ENCODE measurements at regions not wholly inside any gene's neighbourhood (a gene's known extent, or its start where the extent isn't known, plus 50 kb on each side); places are given as distances from the start of the nearest gene placed in this dataset.

GRCh38 chr2:104045071-104045470, 808.8 kb upstream of the POU3F3 start:
- no peak for DNase-seq (ENCODE audit: low spot score)

DNA sequence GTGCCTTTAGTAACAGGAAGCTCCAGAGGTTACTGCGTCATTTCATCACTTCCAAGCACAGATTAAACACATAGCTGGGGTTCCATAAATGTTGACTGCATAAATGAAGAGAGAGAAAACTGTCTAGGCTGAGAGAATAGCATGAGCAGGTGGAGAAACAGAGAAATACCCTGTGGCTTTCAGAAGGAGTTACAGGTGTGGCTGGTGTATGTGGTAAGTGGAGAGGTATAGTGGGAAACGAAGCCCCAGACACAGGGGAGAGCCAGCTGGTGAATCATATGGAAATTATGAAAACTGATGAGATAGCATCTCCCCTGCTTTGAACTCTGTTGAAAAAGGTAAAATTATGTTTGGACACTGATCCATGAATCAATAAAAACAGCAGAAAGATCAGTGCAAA, 807.4 kb upstream of the POU3F3 start:
- no peak for DNase-seq (ENCODE audit: low spot score)

GRCh38 chr2:104047516-104047915, 806.4 kb upstream of the POU3F3 start:
- no peak for DNase-seq (ENCODE audit: low spot score)

DNA sequence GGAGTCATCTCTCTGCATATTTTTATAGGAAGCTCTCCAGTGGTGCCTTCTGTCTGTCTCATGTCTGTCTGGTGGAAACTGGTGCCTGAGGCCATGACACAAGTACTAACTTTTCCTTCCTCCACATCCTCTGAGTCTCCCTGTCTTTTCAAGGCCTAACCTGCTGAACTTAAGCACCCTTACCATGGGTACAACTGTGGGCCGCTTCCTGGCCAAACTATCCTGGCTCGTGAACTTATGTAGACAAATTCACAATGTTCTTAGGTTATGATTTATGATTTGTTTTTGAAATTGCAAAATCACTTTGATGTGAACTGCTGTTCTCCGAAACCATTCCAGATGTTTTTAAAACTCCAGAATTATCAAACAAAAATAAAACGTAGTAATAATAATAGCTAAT, 804.5 kb upstream of the POU3F3 start:
- DNase-seq (ENCODE audit: low spot score) = no peak

- no peak for DNase-seq (ENCODE audit: low spot score)
Measured at GRCh38 chr2:104049981-104050380, 803.9 kb upstream of the POU3F3 start.

GRCh38 chr2:104050656-104051242, 803.2 kb upstream of the POU3F3 start:
- DNase-seq (ENCODE audit: low spot score) = no peak

DNA sequence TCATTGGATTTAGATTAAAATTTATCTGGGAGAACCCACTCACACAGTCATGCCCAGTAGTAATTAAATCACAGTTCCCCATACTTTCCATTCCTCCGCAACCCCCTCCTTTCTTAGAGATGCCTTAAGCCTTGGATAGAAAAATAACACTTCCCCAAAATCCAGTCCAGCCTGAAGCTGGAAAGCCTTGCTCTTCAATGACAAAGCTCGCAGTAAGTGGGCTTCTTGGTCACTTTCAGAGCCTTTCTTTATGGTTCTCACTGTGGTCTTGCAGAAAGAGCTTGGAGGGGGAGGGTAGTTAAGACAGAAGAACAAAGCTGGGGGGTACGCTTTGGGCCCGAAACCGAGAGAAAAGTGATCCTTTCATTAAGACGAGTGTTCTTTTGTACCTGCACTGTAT, 802.1 kb upstream of the POU3F3 start:
- no peak for DNase-seq (ENCODE audit: low spot score)

DNA sequence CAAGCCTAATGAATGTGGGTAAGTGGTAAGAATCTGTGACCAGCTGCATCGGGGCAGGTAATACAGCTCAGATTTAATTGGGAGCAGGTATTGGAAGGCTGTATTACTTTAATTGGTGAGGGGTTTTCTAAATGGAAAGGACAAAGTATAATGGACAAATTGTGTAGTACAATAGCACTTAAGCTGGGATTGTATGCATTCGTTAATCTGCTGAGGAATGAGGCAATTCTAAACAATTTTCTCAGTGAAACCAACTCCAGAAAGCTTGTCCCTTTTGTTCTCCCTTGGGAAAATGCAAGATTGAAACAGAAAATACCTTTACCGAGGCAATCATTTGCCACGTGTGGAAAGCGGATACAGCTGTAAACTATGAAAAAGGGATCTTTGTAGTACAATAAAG, 801.6 kb upstream of the POU3F3 start:
- no peak for DNase-seq (ENCODE audit: low spot score)

GRCh38 chr2:104056451-104056850, 797.5 kb upstream of the POU3F3 start:
- DNase-seq (ENCODE audit: low spot score) = no peak

- no peak for DNase-seq (ENCODE audit: low spot score)
Measured at GRCh38 chr2:104068665-104069064, 785.2 kb upstream of the POU3F3 start.

DNA sequence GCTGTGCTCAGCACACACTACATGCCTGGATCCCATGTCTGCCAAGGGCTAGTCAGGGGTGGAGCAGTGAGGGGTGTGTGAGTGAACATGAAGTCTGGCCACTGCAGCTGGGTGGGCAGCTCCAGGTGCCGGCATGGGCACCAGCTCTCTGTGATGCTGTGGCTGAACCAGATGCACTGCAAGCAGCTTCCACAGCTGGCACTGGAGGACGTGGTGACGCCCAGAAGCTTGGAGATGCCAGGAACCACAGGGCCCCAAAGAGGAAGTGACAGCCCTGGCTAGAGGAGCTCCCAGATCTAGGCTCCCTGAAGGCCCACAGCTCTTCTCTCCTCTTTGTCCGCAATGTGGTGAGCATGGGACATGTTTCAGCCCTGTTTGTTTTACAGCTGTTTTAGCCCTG, 776.3 kb upstream of the POU3F3 start:
- DNase-seq (ENCODE audit: low spot score) = no peak

DNA sequence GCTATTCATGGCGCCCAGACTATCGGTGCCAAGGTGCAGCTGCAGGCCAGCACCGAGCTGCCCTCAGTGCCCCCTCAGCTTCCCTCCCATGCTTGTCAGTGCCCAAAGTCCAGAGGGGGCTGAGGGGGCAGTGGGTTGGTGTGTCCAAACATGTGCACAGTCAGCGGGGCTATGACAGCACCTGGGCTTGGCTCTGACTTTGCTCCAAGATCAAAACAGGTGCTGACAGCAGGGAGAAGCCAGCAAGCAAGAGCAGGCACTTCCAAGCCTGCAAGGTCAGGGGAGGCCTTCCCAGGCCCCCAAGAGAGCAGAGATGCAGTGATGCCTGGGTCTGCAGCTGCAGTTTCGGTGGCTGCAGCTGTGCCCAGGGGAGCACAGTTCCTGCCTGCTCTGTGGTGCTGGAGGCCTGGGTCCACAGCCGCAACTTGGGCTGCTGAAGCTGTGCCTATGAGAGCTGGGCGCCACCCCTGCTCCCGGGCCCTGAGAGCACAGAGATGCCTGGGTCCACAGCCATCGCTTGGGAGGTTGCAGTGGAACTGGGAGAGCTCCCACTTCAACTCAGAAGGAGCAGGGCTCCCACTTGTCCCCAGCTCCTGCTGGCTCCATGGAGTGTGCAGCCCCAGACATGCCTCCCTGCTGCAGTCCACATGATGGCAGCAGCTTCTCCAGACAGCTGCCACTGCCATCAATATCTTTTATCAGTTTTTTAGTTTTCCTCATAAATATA, 775.3 kb upstream of the POU3F3 start:
- DNase-seq (ENCODE audit: low spot score) = no peak

DNA sequence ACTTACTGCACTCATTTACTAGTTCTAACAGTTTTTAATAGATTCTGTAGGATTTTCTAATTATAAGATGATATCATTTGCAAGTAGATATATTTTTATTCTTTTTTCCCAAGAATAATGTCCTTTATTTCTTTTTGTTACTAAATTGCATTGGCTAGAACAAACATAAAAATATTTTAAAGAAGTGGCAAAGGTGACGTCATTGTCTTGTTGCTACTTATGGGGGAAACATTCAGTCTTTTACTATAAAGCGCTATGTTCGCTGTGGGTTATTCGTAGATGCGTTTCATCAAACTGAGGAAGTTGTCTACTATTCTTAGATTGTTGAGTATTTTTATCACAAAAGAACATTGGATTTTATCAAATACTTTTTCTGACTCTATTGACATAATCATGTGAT, 765.2 kb upstream of the POU3F3 start:
- no peak for DNase-seq (ENCODE audit: low spot score)

GRCh38 chr2:104090407-104090806, 763.5 kb upstream of the POU3F3 start:
- no peak for DNase-seq (ENCODE audit: low spot score)

- DNase-seq (ENCODE audit: low spot score) = no peak
Measured at GRCh38 chr2:104091894-104092293, 762.0 kb upstream of the POU3F3 start.

GRCh38 chr2:104092886-104093285, 761.0 kb upstream of the POU3F3 start:
- no peak for DNase-seq (ENCODE audit: low spot score)

- DNase-seq (ENCODE audit: low spot score) = no peak
Measured at GRCh38 chr2:104102615-104103014, 751.3 kb upstream of the POU3F3 start.

GRCh38 chr2:104109356-104109755, 744.6 kb upstream of the POU3F3 start:
- DNase-seq (ENCODE audit: low spot score) = no peak

DNA sequence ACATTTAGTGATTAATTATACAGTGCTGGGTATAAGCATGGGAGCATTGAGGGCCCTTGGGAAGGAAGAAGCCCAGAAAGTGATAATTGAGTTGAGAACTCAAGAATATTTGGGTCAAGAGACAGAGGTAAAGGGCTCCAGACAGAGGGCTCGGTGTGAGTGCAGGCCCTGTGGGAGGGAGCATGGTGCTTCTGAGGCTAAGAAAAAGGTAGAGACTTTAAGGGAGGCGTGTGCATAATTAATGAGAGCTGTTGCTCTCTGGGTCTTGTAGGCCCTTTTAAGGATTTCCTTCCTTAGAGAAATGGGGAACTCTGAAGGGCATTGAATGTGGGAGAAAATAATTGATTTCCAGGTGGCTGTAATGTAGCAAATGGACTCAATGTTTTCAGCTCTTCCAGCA, 735.0 kb upstream of the POU3F3 start:
- DNase-seq (ENCODE audit: low spot score) = no peak

- DNase-seq (ENCODE audit: low spot score) = no peak
Measured at GRCh38 chr2:104120171-104120570, 733.7 kb upstream of the POU3F3 start.

DNA sequence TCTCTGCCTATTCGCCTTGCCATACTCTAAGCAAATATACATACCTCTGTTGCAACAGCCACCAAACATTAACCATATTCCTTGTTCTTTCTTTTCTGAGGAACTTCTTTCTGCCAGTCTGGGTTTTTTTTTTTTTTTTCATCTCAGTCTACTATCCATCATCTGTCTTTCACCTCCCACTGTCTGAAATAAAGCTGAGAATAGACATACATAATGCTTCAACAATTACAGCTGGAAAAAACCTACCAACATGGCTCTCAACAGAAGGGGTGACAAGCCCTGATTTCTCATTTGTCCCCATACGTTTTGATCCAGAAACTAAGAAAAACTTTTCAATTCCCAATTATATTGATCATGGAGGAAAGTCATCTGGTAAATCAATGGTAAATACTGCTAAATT, 728.8 kb upstream of the POU3F3 start:
- DNase-seq (ENCODE audit: low spot score) = no peak

- DNase-seq (ENCODE audit: low spot score) = no peak
Measured at GRCh38 chr2:104127049-104127770, 726.7 kb upstream of the POU3F3 start.

GRCh38 chr2:104140361-104140760, 713.6 kb upstream of the POU3F3 start:
- DNase-seq (ENCODE audit: low spot score) = no peak
